Keratinocyte (primary cell): ENCODE measurements at regions not wholly inside any gene's neighbourhood (a gene's known extent, or its start where the extent isn't known, plus 50 kb on each side); places are given as distances from the start of the nearest gene placed in this dataset.

Source experiments
- DNase-seq: peaks from one replicate; pipeline ENCODE4 v3.0.0-alpha.2; 2011; ENCODE audit warnings: low read depth, missing footprints, low spot score
- FAIRE-seq: peaks from 2 replicates; lab custom pipeline; 2011; peaks lifted over from hg19 to GRCh38; lab: Jason Lieb, UNC
- H2AFZ ChIP-seq: 2 replicates; pipeline ENCODE4 v1.6.0; 2012; ENCODE audit warnings: low read length, control low read depth, inconsistent platforms; ENCODE audit not compliant: control insufficient read depth
- H3K27ac ChIP-seq: 2 replicates; pipeline ENCODE4 v1.5.1; 2011; ENCODE audit warnings: low read length; ENCODE audit not compliant: control insufficient read depth, insufficient read depth
- H3K27me3 ChIP-seq: 3 replicates; pipeline ENCODE4 v1.6.0; 2011; ENCODE audit warnings: low read length; ENCODE audit not compliant: control insufficient read depth, insufficient read depth; ENCODE audit errors: extremely low read depth
- H3K36me3 ChIP-seq, 2 experiments: 2 replicates in 1 of 2; 3 replicates in 1 of 2; pipeline ENCODE4 v1.5.1; 2011; ENCODE audit warnings: low read length in 2 of 2, mild to moderate bottlenecking in 1 of 2; ENCODE audit not compliant: control insufficient read depth in 2 of 2, insufficient read depth in 2 of 2; ENCODE audit errors: extremely low read depth in 1 of 2
- H3K4me1 ChIP-seq: 3 replicates; pipeline ENCODE4 v1.5.1; 2011; ENCODE audit warnings: low read length; ENCODE audit not compliant: control insufficient read depth, insufficient read depth; ENCODE audit errors: extremely low read depth
- H3K4me2 ChIP-seq: 3 replicates; pipeline ENCODE4 v1.6.0; 2011; ENCODE audit warnings: low read depth, low read length; ENCODE audit not compliant: control insufficient read depth, insufficient read depth; ENCODE audit errors: extremely low read depth
- H3K4me3 ChIP-seq, 3 experiments: fragments of 200-600 bp in 1 of 3; sonication (generic) in 1 of 3; 2 replicates in 2 of 3; 3 replicates in 1 of 3; pipeline ENCODE4 v1.5.1; 2011 to 2016; ENCODE audit warnings: low read length in 3 of 3, mild to moderate bottlenecking in 3 of 3, control low read depth in 2 of 3, inconsistent platforms in 1 of 3, low read depth in 1 of 3, mixed read lengths in 1 of 3, mixed run types in 1 of 3, moderate library complexity in 1 of 3; ENCODE audit not compliant: control insufficient read depth in 2 of 3, insufficient read depth in 2 of 3; ENCODE audit errors: extremely low read depth in 1 of 3
- H3K79me2 ChIP-seq: 2 replicates; pipeline ENCODE4 v1.6.0; 2012; ENCODE audit warnings: low read length; ENCODE audit not compliant: control insufficient read depth, insufficient read depth
- H3K9ac ChIP-seq: 3 replicates; pipeline ENCODE4 v1.6.0; 2011; ENCODE audit warnings: low read length; ENCODE audit not compliant: control insufficient read depth, insufficient read depth; ENCODE audit errors: extremely low read depth
- H3K9me1 ChIP-seq: 3 replicates; pipeline ENCODE4 v1.6.0; 2011; ENCODE audit warnings: low read length; ENCODE audit not compliant: control insufficient read depth, insufficient read depth; ENCODE audit errors: extremely low read depth
- H3K9me3 ChIP-seq: 2 replicates; pipeline ENCODE4 v1.5.1; 2012; ENCODE audit warnings: low read depth, low read length; ENCODE audit not compliant: control insufficient read depth
- H4K20me1 ChIP-seq: 3 replicates; pipeline ENCODE4 v1.6.0; 2011; ENCODE audit warnings: low read length; ENCODE audit not compliant: control insufficient read depth, insufficient read depth; ENCODE audit errors: extremely low read depth
- EZH2 ChIP-seq: IDR thresholded peaks from one replicate; pipeline ENCODE4 v1.6.1; 2012; ENCODE audit warnings: inconsistent platforms, mild to moderate bottlenecking, low read length, moderate library complexity
- dilution Hi-C: fragments of 300-500 bp; cut with MboI; formaldehyde crosslinking; loops from one replicate; pipeline ENCODE4 v1.7.0; 2020; ENCODE audit warnings: low sequenced_read_pairs; ENCODE audit not compliant: extremely low pct_ligation_motif_present
- TF ChIP-seq, protein P1 (sequence below), 3 experiments: IDR thresholded peaks in 1 of 3; conservative IDR thresholded peaks in 1 of 3; optimal IDR thresholded peaks in 1 of 3; 2 replicates in 2 of 3; 3 replicates in 1 of 3; pipeline versions ENCODE3 to v1.5.1; 2011; ENCODE audit warnings: low read length in 3 of 3, mild to moderate bottlenecking in 3 of 3, moderate library complexity in 2 of 3, control low read depth in 1 of 3, inconsistent platforms in 1 of 3; ENCODE audit not compliant: insufficient read depth in 2 of 3; ENCODE audit errors: extremely low read depth in 1 of 3

DNA sequence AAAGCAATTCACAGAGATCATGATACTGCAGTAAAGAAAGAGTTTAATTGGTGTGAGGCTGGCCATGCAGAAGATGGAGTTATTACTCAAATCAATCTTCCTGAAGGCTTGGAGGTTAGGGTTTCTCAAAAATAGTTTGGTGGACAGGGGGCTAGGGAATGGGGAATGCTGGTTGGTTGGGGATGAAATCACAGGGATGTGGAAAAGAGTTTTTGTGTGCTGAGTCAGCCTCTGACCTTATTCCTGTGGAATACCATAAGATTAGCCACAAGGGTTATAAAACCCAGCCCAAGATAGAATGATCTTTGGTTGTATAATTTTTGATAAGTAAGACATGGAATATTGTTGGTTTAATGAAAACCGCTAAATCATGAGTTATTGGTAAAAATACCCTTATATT, 764.3 kb downstream of the TYW1 start:
- H3K4me3 ChIP-seq, result no peak overlapping the region
- H3K27ac ChIP-seq, result no peak overlapping the region
- FAIRE-seq (no peak), DNase-seq (no peak)
- H3K9me1 ChIP-seq, result no peaks in the 10 kb centered on the region
- H3K4me2 ChIP-seq, result no peak overlapping the region
- H3K9me3 ChIP-seq, result no peaks in the 10 kb centered on the region
- H3K79me2 ChIP-seq, result no peaks in the 10 kb centered on the region
- dilution Hi-C loops, result no loop called here
- H3K36me3 ChIP-seq, result no peaks in the 10 kb centered on the region
- H3K9ac ChIP-seq, result no peak overlapping the region
- no peaks in the 10 kb centered on the region for H4K20me1 ChIP-seq
- H3K4me1 ChIP-seq, result no peaks in the 10 kb centered on the region
- no peaks in the 10 kb centered on the region for H3K27me3 ChIP-seq
- TF ChIP-seq, protein P1, sequence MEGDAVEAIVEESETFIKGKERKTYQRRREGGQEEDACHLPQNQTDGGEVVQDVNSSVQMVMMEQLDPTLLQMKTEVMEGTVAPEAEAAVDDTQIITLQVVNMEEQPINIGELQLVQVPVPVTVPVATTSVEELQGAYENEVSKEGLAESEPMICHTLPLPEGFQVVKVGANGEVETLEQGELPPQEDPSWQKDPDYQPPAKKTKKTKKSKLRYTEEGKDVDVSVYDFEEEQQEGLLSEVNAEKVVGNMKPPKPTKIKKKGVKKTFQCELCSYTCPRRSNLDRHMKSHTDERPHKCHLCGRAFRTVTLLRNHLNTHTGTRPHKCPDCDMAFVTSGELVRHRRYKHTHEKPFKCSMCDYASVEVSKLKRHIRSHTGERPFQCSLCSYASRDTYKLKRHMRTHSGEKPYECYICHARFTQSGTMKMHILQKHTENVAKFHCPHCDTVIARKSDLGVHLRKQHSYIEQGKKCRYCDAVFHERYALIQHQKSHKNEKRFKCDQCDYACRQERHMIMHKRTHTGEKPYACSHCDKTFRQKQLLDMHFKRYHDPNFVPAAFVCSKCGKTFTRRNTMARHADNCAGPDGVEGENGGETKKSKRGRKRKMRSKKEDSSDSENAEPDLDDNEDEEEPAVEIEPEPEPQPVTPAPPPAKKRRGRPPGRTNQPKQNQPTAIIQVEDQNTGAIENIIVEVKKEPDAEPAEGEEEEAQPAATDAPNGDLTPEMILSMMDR (optimal IDR thresholded peaks at IDR 0.05 in 1 of 3, IDR thresholded peaks at IDR 0.05 in 1 of 3, conservative IDR thresholded peaks at IDR 0.05 in 1 of 3; ENCODE audit: extremely low read depth in 1 of 3, insufficient read depth in 2 of 3, low read length in 3 of 3), result no peak
- no peak for TF ChIP-seq EZH2
- H2AFZ ChIP-seq, result no peak overlapping the region

DNA sequence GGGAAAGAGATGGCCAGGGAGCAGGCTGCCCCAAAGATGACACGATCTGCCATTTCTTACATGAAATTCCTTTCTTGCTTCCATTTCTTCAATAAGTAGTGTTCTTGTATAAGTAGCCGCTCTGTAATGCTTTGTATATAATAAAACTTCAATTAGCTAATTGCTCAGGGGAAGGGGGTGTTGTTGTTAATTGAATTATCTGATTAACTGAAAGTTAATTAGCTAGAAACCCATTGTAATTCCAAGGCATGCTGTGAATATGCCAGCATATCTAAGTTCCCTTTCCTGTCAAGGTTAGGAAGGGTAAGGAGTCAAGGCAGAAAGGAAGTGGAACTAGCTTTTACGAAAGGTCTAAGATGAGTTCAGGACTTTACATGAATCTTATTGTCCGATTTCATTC, 765.9 kb downstream of the TYW1 start:
- Histone ChIP-seq H3K36me3 (no peaks in the 10 kb centered on the region), H3K9me1 (no peaks in the 10 kb centered on the region), H3K27ac (no peak overlapping the region), H2AFZ (no peak overlapping the region), H4K20me1 (no peaks in the 10 kb centered on the region), H3K4me1 (no peaks in the 10 kb centered on the region), H3K9me3 (no peaks in the 10 kb centered on the region), H3K9ac (no peak overlapping the region), H3K4me2 (no peak overlapping the region), H3K27me3 (no peaks in the 10 kb centered on the region), H3K79me2 (no peaks in the 10 kb centered on the region), H3K4me3 (no peak overlapping the region)
- FAIRE-seq (no peak), DNase-seq (no peak)
- TF ChIP-seq EZH2, result no peak
- TF ChIP-seq, protein P1 (optimal IDR thresholded peaks at IDR 0.05 in 1 of 3, IDR thresholded peaks at IDR 0.05 in 1 of 3, conservative IDR thresholded peaks at IDR 0.05 in 1 of 3; ENCODE audit: extremely low read depth in 1 of 3, insufficient read depth in 2 of 3, low read length in 3 of 3), result no peak
- dilution Hi-C loops, result no loop called here
